ENCODE measurements at regions not wholly inside any gene's neighbourhood (a gene's known extent, or its start where the extent isn't known, plus 50 kb on each side); places are given as distances from the start of the nearest gene placed in this dataset.

- H3K36me3 ChIP-seq: no peaks in the 10 kb centered on the region
- no peaks in the 10 kb centered on the region for H3K27me3 ChIP-seq
- H3K4me1 ChIP-seq (ENCODE audit: low read depth): no peaks in the 10 kb centered on the region
- H3K9me3 ChIP-seq (ENCODE audit: low read depth): no peaks in the 10 kb centered on the region
- no peak for DNase-seq (ENCODE audit: low read depth in 1 of 2, low spot score in 1 of 2)
- no peak overlapping the region for H3K27ac ChIP-seq
- H3K4me3 ChIP-seq: no peak overlapping the region
- no peak for TF ChIP-seq CTCF (IDR thresholded peaks at IDR 0.05; ENCODE audit: low read depth, low read length)
Observed at GRCh38 chr6:8831366-8832152, 396.2 kb upstream of the SLC35B3 start.

- no peaks in the 10 kb centered on the region for H3K9me3 ChIP-seq (ENCODE audit: low read depth)
- TF ChIP-seq CTCF (IDR thresholded peaks at IDR 0.05; ENCODE audit: low read depth, low read length): no peak
- DNase-seq (ENCODE audit: low read depth in 1 of 2, low spot score in 1 of 2): no peak
Observed at GRCh38 chr6:8830794-8831193, 395.4 kb upstream of the SLC35B3 start.

GRCh38 chr6:8829796-8830195 lies 394.5 kb upstream of the SLC35B3 start:
- no peaks in the 10 kb centered on the region for H3K36me3 ChIP-seq
- no peaks in the 10 kb centered on the region for H3K4me1 ChIP-seq (ENCODE audit: low read depth)
- no peak for DNase-seq (ENCODE audit: low read depth in 1 of 2, low spot score in 1 of 2)
- no peaks in the 10 kb centered on the region for H3K27me3 ChIP-seq
- no peak overlapping the region for H3K4me3 ChIP-seq
- no peak overlapping the region for H3K27ac ChIP-seq
- no peaks in the 10 kb centered on the region for H3K9me3 ChIP-seq (ENCODE audit: low read depth)
- TF ChIP-seq CTCF (IDR thresholded peaks at IDR 0.05; ENCODE audit: low read depth, low read length): no peak

More at GRCh38 chr6:8830794-8831193, 395.4 kb upstream of the SLC35B3 start:
- H3K4me3 ChIP-seq: no peak overlapping the region
- H3K36me3 ChIP-seq: no peaks in the 10 kb centered on the region
- no peak overlapping the region for H3K27ac ChIP-seq
- no peaks in the 10 kb centered on the region for H3K27me3 ChIP-seq
- H3K4me1 ChIP-seq (ENCODE audit: low read depth): no peaks in the 10 kb centered on the region

- Histone ChIP-seq H3K4me3 (no peak overlapping the region), H3K4me1 (ENCODE audit: low read depth) (no peaks in the 10 kb centered on the region), H3K36me3 (no peaks in the 10 kb centered on the region), H3K9me3 (ENCODE audit: low read depth) (no peaks in the 10 kb centered on the region), H3K27me3 (no peaks in the 10 kb centered on the region), H3K27ac (no peak overlapping the region)
- TF ChIP-seq CTCF (IDR thresholded peaks at IDR 0.05; ENCODE audit: low read depth, low read length): no peak
- no peak for DNase-seq (ENCODE audit: low read depth in 1 of 2, low spot score in 1 of 2)
Observed at GRCh38 chr6:8829296-8829695, 394.0 kb upstream of the SLC35B3 start.

- no peak for DNase-seq (ENCODE audit: low read depth in 1 of 2, low spot score in 1 of 2)
- H3K27ac ChIP-seq: no peak overlapping the region
- H3K4me1 ChIP-seq (ENCODE audit: low read depth): no peaks in the 10 kb centered on the region
- H3K36me3 ChIP-seq: no peaks in the 10 kb centered on the region
- TF ChIP-seq CTCF (IDR thresholded peaks at IDR 0.05; ENCODE audit: low read depth, low read length): no peak
- no peaks in the 10 kb centered on the region for H3K9me3 ChIP-seq (ENCODE audit: low read depth)
- no peaks in the 10 kb centered on the region for H3K27me3 ChIP-seq
- H3K4me3 ChIP-seq: no peak overlapping the region
Observed at GRCh38 chr6:8828376-8828775, 393.0 kb upstream of the SLC35B3 start.
